Liver (tissue), 8 donors: ENCODE measurements at regions not wholly inside any gene's neighbourhood (a gene's known extent, or its start where the extent isn't known, plus 50 kb on each side); places are given as distances from the start of the nearest gene placed in this dataset.

Source experiments
- DNase-seq: peaks from one replicate; pipeline ENCODE4 v3.0.0-alpha.2; 2017; ENCODE audit warnings: low spot score
- H3K27ac ChIP-seq, 2 donors: one replicate each; pipeline ENCODE4 v1.7.0; 2013; ENCODE audit warnings: inconsistent platforms in 2 of 2, low read length in 2 of 2, control low read depth in 1 of 2, low read depth in 1 of 2, mild to moderate bottlenecking in 1 of 2
- H3K27me3 ChIP-seq, 4 donors: one replicate each; pipeline versions ENCODE4 v1.6.1 to v1.7.0; 2013; ENCODE audit warnings: low read length in 3 of 4, inconsistent platforms in 1 of 4, mild to moderate bottlenecking in 1 of 4, moderate library complexity in 1 of 4; ENCODE audit not compliant: control insufficient read depth in 4 of 4, insufficient read depth in 4 of 4
- H3K36me3 ChIP-seq, 4 donors: one replicate each; pipeline versions ENCODE4 v1.6.1 to v1.7.0; 2013; ENCODE audit warnings: low read length in 3 of 4, mild to moderate bottlenecking in 3 of 4, low read depth in 1 of 4, moderate library complexity in 1 of 4; ENCODE audit not compliant: control insufficient read depth in 4 of 4, insufficient read depth in 3 of 4
- H3K4me1 ChIP-seq, 4 donors: one replicate each; pipeline versions ENCODE4 v1.6.1 to v1.7.0; 2013; ENCODE audit warnings: low read length in 3 of 4, mild to moderate bottlenecking in 3 of 4, moderate library complexity in 1 of 4; ENCODE audit not compliant: control insufficient read depth in 4 of 4, insufficient read depth in 4 of 4
- H3K4me3 ChIP-seq, 3 donors: one replicate each; pipeline versions ENCODE4 v1.6.1 to v1.7.0; 2013; ENCODE audit warnings: low read length in 3 of 3, control low read depth in 1 of 3, low read depth in 1 of 3, mild to moderate bottlenecking in 1 of 3
- H3K9ac ChIP-seq, 2 donors: one replicate each; pipeline ENCODE4 v1.7.0; 2013; ENCODE audit warnings: low read length in 2 of 2, mild to moderate bottlenecking in 2 of 2, moderate library complexity in 2 of 2, control low read depth in 1 of 2, low read depth in 1 of 2
- H3K9me3 ChIP-seq, 4 donors: one replicate each; pipeline versions ENCODE4 v1.6.1 to v1.7.0; 2013; ENCODE audit warnings: low read length in 3 of 4; ENCODE audit not compliant: control insufficient read depth in 4 of 4
- ATF3 ChIP-seq: IDR thresholded peaks from 2 replicates; pipeline ENCODE4 v1.6.1; 2016; ENCODE audit warnings: antibody characterized with exemption
- CTCF ChIP-seq: fragments of 150-350 bp; IDR thresholded peaks from 2 replicates; pipeline ENCODE4 v1.5.1; 2017; ENCODE audit warnings: improper control_type of control experiment, low read depth, low read length; ENCODE audit not compliant: missing input control
- EGR1 ChIP-seq, 2 donors: IDR thresholded peaks; 2 replicates each; pipeline ENCODE4 v1.6.1; 2016 to 2018; ENCODE audit warnings: antibody characterized with exemption in 2 of 2, low read depth in 2 of 2
- FOXA1 ChIP-seq: IDR thresholded peaks from 2 replicates; pipeline ENCODE4 v1.6.1; 2016; ENCODE audit warnings: antibody characterized with exemption
- FOXA2 ChIP-seq: IDR thresholded peaks from 2 replicates; pipeline ENCODE4 v1.6.1; 2016; ENCODE audit warnings: antibody characterized with exemption
- HNF4A ChIP-seq, 2 donors: conservative IDR thresholded peaks; 2 replicates each; pipeline ENCODE4 v1.6.1; 2016; ENCODE audit warnings: antibody characterized with exemption in 2 of 2, mild to moderate bottlenecking in 2 of 2
- HNF4G ChIP-seq: IDR thresholded peaks from 2 replicates; pipeline ENCODE4 v1.6.1; 2016; ENCODE audit warnings: antibody characterized with exemption
- JUND ChIP-seq, 2 donors: IDR thresholded peaks; 2 replicates each; pipeline ENCODE4 v1.6.1; 2016; ENCODE audit warnings: antibody characterized with exemption in 2 of 2
- MAX ChIP-seq: IDR thresholded peaks from 2 replicates; pipeline ENCODE4 v1.6.1; 2016; ENCODE audit warnings: antibody characterized with exemption
- RAD21 ChIP-seq, 2 donors: IDR thresholded peaks; 2 replicates each; pipeline ENCODE4 v1.6.1; 2016; ENCODE audit warnings: antibody characterized with exemption in 2 of 2, mild to moderate bottlenecking in 2 of 2
- REST ChIP-seq: IDR thresholded peaks from 2 replicates; pipeline ENCODE4 v1.6.1; 2016; ENCODE audit warnings: antibody characterized with exemption, mild to moderate bottlenecking
- TAF1 ChIP-seq: conservative IDR thresholded peaks from 2 replicates; pipeline ENCODE4 v1.6.1; 2016; ENCODE audit warnings: antibody characterized with exemption, mild to moderate bottlenecking
- ZBTB33 ChIP-seq: IDR thresholded peaks from 2 replicates; pipeline ENCODE4 v1.6.1; 2016; ENCODE audit warnings: antibody characterized with exemption
- WGBS: extraction: QIAGEN DNeasy Blood & Tissue Kit; methylation state at CpG from one replicate; pipeline ENCODE4 v1.1.7; 2013; 5-methylcytosine and 5-hydroxymethylcytosine counted together
- donor health status: healthy.
- donor health status: healthy.
- donor health status: healthy.
- donor health status: healthy.
- donor health status: healthy.

GRCh38 chr10:78202386-78202785 lies 168.7 kb downstream of the RPS24 start:
- no peak overlapping the region for H3K27ac ChIP-seq
- H3K4me3 ChIP-seq, result no peak overlapping the region
- no peak overlapping the region for H3K9ac ChIP-seq
- H3K9me3 ChIP-seq, result no peaks in the 10 kb centered on the region
- no peak for DNase-seq
- whole genome bisulfite sequencing, result 94% methylated on average over 4 of the region's 4 CpGs
- no peak for TF ChIP-seq MAX
- no peak for TF ChIP-seq HNF4A (conservative IDR thresholded peaks at IDR 0.05)
- no peak for TF ChIP-seq CTCF
- no peak for TF ChIP-seq RAD21 (IDR thresholded peaks at IDR 0.05)
- TF ChIP-seq TAF1, result no peak
- TF ChIP-seq FOXA1, result no peak
- no peak for TF ChIP-seq FOXA2
- TF ChIP-seq JUND (IDR thresholded peaks at IDR 0.05), result no peak
- TF ChIP-seq ATF3, result no peak
- TF ChIP-seq HNF4G, result no peak
- TF ChIP-seq ZBTB33, result no peak
- no peak for TF ChIP-seq REST
- H3K36me3 ChIP-seq, result no peaks in the 10 kb centered on the region
- no peaks in the 10 kb centered on the region for H3K27me3 ChIP-seq
- no peaks in the 10 kb centered on the region for H3K4me1 ChIP-seq

- no peak overlapping the region for H3K4me3 ChIP-seq
- H3K36me3 ChIP-seq, result no peaks in the 10 kb centered on the region
- no peak for DNase-seq
- H3K4me1 ChIP-seq, result no peaks in the 10 kb centered on the region
- H3K9me3 ChIP-seq, result no peaks in the 10 kb centered on the region
- H3K9ac ChIP-seq, result no peak overlapping the region
- TF ChIP-seq ATF3 (no peak), EGR1 (IDR thresholded peaks at IDR 0.05; ENCODE audit: low read depth in 2 of 2) (no peak)
- WGBS, result 78% methylated on average over 9 of the region's 9 CpGs
- H3K27me3 ChIP-seq, result no peaks in the 10 kb centered on the region
- no peak overlapping the region for H3K27ac ChIP-seq
These were observed 170.5 kb downstream of the RPS24 start for GRCh38 chr10:78203915-78204818.
